GM19467 (cell line): ENCODE measurements at regions not wholly inside any gene's neighbourhood (a gene's known extent, or its start where the extent isn't known, plus 50 kb on each side); places are given as distances from the start of the nearest gene placed in this dataset.
"Not testable (repeated sequence)": the region's sequence is repeated elsewhere in the genome, so short reads cannot be mapped to it uniquely, and the experiment has no call there.

Experiments used
- ATAC-seq: cut with Tn5 transposase; IDR thresholded peaks from one replicate; pipeline ENCODE4 v1.9.1; 2021; ENCODE audit warnings: mild to moderate bottlenecking, moderate library complexity; ENCODE audit not compliant: unreplicated experiment

DNA sequence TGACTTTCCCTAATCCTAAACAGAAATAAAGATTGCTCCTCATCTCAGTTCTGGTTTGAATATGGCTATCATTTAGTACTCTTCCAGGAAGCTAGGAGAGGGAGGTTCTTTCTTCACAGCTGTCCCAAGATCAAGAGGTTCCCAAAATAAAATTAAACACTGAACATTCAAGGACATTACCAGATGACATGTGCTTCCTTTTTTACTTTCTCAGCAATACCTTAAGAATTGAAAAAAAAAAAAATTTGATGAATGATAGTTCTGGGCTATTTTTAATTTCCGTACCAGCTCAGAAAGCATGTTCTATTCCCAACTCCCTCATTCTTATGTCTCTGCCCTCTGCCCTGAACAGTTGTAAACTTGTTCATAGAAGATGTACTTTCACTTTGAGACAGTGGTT lies 61.7 kb upstream of the MYL1 start:
- no peak for ATAC-seq

DNA sequence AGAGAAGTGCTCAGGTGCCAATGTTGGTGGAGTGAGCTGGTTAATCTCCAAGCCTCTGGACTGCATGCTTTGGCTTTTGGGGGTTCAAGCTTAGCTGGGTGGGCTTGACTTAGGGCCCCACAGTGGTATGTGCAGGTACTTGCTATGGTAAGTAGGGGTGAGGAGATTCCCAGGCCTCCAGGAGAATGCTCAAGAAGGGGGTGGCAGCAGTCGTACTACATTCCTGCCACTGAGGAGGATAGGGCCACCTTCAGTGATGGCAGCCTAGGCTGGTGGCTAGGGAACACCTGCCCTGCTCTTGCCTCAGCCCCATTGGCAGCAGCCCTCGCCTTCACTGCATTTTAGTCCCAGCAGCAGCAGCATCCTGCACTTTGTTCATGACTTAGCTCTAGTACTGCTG lies 55.6 kb upstream of the MYL1 start:
- ATAC-seq = no peak

DNA sequence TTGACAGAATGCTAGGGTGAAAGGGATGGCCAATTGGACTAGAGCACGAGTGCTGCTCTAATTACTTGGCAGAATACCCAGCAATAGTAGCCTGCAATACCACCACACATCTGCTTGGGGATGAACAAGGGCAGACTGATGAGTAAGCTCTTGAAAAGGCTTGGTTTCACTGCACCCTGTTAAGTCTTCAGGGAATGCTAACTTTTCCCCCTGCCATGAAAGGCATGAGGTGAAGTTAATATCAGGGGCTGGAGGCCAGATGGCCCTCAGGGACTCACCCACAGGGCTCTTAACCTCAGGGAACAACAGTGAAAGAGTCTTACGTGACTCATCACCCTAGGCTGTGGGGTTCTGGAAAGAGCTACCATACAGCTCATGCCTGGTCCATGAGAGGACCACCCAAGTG lies 51.7 kb upstream of the MYL1 start:
- ATAC-seq = peak; percentile 72

DNA sequence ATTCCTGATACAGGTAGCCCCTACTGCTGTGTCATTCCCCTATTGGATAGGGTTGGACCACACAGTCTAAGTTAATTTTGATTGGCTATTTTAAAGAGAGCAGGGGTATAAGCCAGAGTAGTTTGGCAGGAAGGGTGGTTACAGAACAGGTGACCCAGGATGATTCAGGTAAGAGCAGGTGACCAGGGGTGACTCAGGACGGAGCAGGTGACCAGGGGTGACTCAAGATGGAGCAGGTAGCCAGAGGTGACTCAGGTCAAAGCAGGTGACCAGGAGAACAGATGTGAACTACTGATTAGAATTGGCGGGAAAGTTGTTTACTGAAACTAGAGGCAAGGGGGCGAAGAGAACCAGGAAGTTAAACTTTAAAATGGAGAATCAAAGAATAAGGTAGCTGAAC lies 50.5 kb upstream of the MYL1 start:
- not testable (repeated sequence) for ATAC-seq
